Karpas-422 (cell line): ENCODE measurements at regions not wholly inside any gene's neighbourhood (a gene's known extent, or its start where the extent isn't known, plus 50 kb on each side); places are given as distances from the start of the nearest gene placed in this dataset.

Experiments
- DNase-seq: peaks from one replicate; pipeline ENCODE4 v3.0.0-alpha.2; 2015
- H2AFZ ChIP-seq: fragments of 200-600 bp; sonication (generic); 2 replicates; pipeline ENCODE4 v1.6.1; 2014; ENCODE audit warnings: antibody characterized with exemption, low read length, mixed read lengths
- H3K27ac ChIP-seq: fragments of 200-600 bp; sonication (generic); 2 replicates; pipeline ENCODE4 v1.5.1; 2014; ENCODE audit warnings: mild to moderate bottlenecking, low read length, moderate library complexity
- H3K27me3 ChIP-seq: fragments of 200-600 bp; sonication (generic); 2 replicates; pipeline ENCODE4 v1.6.1; 2014; ENCODE audit warnings: low read length, mixed read lengths
- H3K36me3 ChIP-seq: fragments of 200-600 bp; sonication (generic); 2 replicates; pipeline ENCODE4 v1.6.1; 2014; ENCODE audit warnings: low read length, mixed read lengths; ENCODE audit not compliant: insufficient read depth
- H3K4me1 ChIP-seq: fragments of 200-600 bp; sonication (generic); 2 replicates; pipeline ENCODE4 v1.6.1; 2014; ENCODE audit warnings: mild to moderate bottlenecking, low read length, mixed read lengths
- H3K4me2 ChIP-seq: fragments of 200-600 bp; sonication (generic); 2 replicates; pipeline ENCODE4 v1.6.1; 2014; ENCODE audit warnings: low read length, low read depth, mild to moderate bottlenecking; ENCODE audit not compliant: poor library complexity, severe bottlenecking
- H3K4me3 ChIP-seq: fragments of 200-600 bp; sonication (generic); 2 replicates; pipeline ENCODE4 v1.5.1; 2014; ENCODE audit warnings: mild to moderate bottlenecking, antibody characterized with exemption, low read length, mixed read lengths
- H3K79me2 ChIP-seq: fragments of 200-600 bp; sonication (generic); 2 replicates; pipeline ENCODE4 v1.6.1; 2014; ENCODE audit warnings: mild to moderate bottlenecking, low read length, mixed read lengths
- H3K9ac ChIP-seq: fragments of 200-600 bp; sonication (generic); 2 replicates; pipeline ENCODE4 v1.6.0; 2014; ENCODE audit warnings: low read length
- H3K9me2 ChIP-seq: fragments of 200-600 bp; sonication (generic), shearing (Covaris generic); replicated peaks from 2 replicates; pipeline ENCODE4 v1.6.0; 2014; ENCODE audit warnings: mild to moderate bottlenecking, low read length, moderate library complexity; ENCODE audit not compliant: insufficient read depth
- H3K9me3 ChIP-seq: fragments of 300-700, 200-600 bp; sonication (generic); 2 replicates; pipeline ENCODE4 v1.6.1; 2014; ENCODE audit warnings: low read length, mixed read lengths
- H4K20me1 ChIP-seq: fragments of 200-600 bp; sonication (generic); 2 replicates; pipeline ENCODE4 v1.6.1; 2014; ENCODE audit warnings: mild to moderate bottlenecking, antibody characterized with exemption, low read length, low read depth; ENCODE audit not compliant: insufficient read depth

DNA sequence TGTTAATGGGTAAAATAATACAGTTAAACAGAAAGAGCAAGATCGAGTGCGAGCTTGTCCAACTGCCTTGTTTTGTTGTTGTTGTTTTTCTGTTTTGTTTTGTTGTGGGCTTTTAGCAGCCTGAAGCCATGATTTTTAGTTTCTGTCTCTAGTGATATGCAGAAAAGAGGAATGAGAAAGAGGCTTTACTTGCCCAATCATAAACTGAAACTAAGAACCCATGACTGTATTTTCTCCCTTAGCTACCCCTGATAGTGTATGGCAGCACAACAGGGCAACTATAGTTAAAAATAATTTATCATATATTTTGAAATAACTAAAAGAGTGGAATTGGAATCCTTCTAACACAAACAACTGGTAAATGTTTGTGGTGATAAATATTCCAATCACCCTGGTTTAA lies 493.9 kb downstream of the GLRX3 start:
- H3K36me3 ChIP-seq = no peaks in the 10 kb centered on the region
- no peaks in the 10 kb centered on the region for H3K27me3 ChIP-seq
- peaks cover 6% of the 10 kb centered on the region; the same call in 1 of the 2 replicates for H3K4me1 ChIP-seq
- H3K9me3 ChIP-seq = no peaks in the 10 kb centered on the region
- H3K9me2 ChIP-seq = no peaks in the 10 kb centered on the region
- DNase-seq = no peak
- no peak overlapping the region for H3K4me2 ChIP-seq
- no peaks in the 10 kb centered on the region for H3K79me2 ChIP-seq
- H3K9ac ChIP-seq = no peak overlapping the region
- H4K20me1 ChIP-seq = no peaks in the 10 kb centered on the region
- H3K4me3 ChIP-seq = no peak overlapping the region
- no peak overlapping the region for H2AFZ ChIP-seq
- H3K27ac ChIP-seq = no peak overlapping the region

DNA sequence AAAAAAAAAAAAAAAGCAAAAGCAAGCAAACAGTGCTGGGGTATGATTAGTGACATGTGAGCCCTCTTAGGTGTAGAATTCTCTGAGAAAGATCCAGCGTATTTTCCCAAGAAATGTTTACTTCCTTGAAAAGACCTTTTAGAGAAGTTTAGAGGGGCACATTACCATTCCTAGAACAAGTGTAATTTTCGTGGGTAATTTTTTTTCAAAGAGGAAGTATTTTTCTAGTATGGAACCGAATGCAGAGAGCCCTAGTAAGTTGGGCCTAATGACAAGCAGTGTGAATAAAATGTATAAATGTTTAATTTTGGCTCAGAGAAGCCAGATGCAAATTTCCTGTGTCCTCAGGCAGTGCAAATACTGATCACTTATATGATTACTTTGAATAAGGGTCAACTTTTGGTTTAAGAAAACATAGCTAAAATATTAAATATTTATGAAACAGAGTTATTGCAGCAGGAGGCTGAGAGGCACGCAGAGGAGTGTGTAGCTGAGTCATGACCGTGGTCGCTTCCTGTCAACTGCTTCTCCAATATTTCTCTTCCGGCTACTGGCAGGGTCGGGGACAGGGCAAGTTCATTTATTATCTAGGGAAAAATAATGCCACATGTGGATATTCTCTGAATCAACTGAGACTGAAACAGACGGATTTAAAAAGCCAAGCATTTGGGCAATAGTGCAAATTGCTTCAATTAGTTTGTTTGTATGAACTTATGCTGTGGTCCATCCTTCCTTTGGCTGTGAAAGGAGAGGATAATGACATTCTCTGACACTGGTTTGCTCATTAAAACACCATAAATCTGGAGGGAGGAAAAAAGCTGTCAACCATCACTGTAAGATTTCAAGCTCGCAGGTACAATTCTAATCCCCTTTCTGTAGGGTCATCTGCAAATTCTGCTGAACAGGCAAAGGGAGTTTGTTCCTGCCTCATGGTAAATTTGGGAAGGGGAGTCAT lies 495.2 kb downstream of the GLRX3 start:
- Histone ChIP-seq H3K9me3 (no peaks in the 10 kb centered on the region), H3K9me2 (no peaks in the 10 kb centered on the region), H3K4me3 (no peak overlapping the region), H4K20me1 (no peaks in the 10 kb centered on the region), H3K27me3 (no peaks in the 10 kb centered on the region), H3K27ac (no peak overlapping the region), H2AFZ (no peak overlapping the region), H3K4me2 (no peak overlapping the region), H3K36me3 (no peaks in the 10 kb centered on the region), H3K4me1 (peaks cover 6% of the 10 kb centered on the region; the same call in 1 of the 2 replicates), H3K9ac (no peak overlapping the region), H3K79me2 (no peaks in the 10 kb centered on the region)
- DNase-seq = no peak

DNA sequence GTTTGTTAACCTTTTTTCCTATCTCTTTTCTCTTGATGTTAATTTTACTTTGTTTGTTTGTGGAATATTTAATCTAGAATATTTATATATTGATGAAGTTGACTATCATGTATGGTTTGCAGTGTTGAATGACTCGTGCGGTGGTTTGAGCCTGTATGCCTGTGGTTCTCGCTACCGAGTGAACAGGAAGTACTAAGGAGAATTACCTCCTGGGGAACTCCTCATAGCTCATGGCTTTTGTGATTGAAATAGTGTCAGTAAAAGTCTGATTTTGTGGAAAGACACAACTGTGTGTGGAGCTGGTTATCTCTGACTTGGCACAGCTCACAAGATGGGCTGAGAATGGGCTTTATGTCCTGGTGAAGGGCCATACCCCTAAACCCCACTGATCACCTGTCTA lies 498.6 kb downstream of the GLRX3 start:
- no peaks in the 10 kb centered on the region for H3K27me3 ChIP-seq
- H3K4me2 ChIP-seq = no peak overlapping the region
- no peaks in the 10 kb centered on the region for H3K9me3 ChIP-seq
- no peak for DNase-seq
- no peaks in the 10 kb centered on the region for H3K9me2 ChIP-seq
- H3K79me2 ChIP-seq = no peaks in the 10 kb centered on the region
- H3K4me3 ChIP-seq = no peak overlapping the region
- H4K20me1 ChIP-seq = no peaks in the 10 kb centered on the region
- H3K36me3 ChIP-seq = no peaks in the 10 kb centered on the region
- H2AFZ ChIP-seq = no peak overlapping the region
- no peak overlapping the region for H3K9ac ChIP-seq
- H3K4me1 ChIP-seq = peaks cover 6% of the 10 kb centered on the region; the same call in 1 of the 2 replicates
- no peak overlapping the region for H3K27ac ChIP-seq

GRCh38 chr10:130635528-130635927 lies 499.3 kb downstream of the GLRX3 start:
- Histone ChIP-seq H3K27ac (no peak overlapping the region), H3K9me2 (no peaks in the 10 kb centered on the region), H3K9ac (no peak overlapping the region)

GRCh38 chr10:130636313-130636930 lies 500.2 kb downstream of the GLRX3 start:
- no peak overlapping the region for H2AFZ ChIP-seq
- no peaks in the 10 kb centered on the region for H4K20me1 ChIP-seq
- H3K9me3 ChIP-seq = no peaks in the 10 kb centered on the region
- DNase-seq = no peak
- no peak overlapping the region for H3K9ac ChIP-seq
- no peak overlapping the region for H3K4me2 ChIP-seq
- H3K27me3 ChIP-seq = no peaks in the 10 kb centered on the region
- H3K4me1 ChIP-seq = peaks cover 2% of the 10 kb centered on the region; the same call in 1 of the 2 replicates
- no peaks in the 10 kb centered on the region for H3K9me2 ChIP-seq
- H3K27ac ChIP-seq = no peak overlapping the region
- no peak overlapping the region for H3K4me3 ChIP-seq
- H3K36me3 ChIP-seq = no peaks in the 10 kb centered on the region
- no peaks in the 10 kb centered on the region for H3K79me2 ChIP-seq

More at GRCh38 chr10:130635528-130635927, 499.3 kb downstream of the GLRX3 start:
- Histone ChIP-seq H3K36me3 (no peaks in the 10 kb centered on the region), H2AFZ (no peak overlapping the region), H3K27me3 (no peaks in the 10 kb centered on the region), H3K4me2 (no peak overlapping the region), H3K79me2 (no peaks in the 10 kb centered on the region), H3K4me1 (peaks cover 6% of the 10 kb centered on the region; the same call in 1 of the 2 replicates), H3K4me3 (no peak overlapping the region), H4K20me1 (no peaks in the 10 kb centered on the region), H3K9me3 (no peaks in the 10 kb centered on the region)
- no peak for DNase-seq

DNA sequence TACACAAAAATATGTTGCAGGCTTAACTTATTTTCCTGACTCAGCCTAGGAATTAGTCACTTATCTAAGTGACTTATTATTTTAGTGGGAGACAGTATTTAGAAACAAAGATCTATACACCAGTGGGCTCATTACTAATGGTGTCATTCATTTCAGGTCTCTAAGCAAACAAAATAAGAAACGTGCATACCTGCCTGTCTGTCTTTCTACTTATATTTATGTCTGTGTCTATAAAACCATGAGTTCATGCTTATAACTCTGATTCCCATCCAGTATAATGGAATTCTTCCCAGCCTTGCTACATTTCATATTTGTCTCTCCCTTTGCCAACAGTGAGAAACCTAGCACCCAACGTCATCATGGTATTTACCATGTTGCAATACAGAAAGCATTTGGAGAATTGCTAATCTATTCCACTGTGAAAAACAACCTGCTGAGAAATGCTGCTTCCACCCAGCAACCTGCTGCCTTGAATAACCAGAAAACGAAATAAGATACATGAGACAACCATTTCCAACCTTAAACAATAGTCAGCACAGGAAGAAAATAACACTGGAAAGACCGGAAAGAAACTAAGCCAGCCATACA lies 501.0 kb downstream of the GLRX3 start:
- no peak overlapping the region for H3K9ac ChIP-seq
- H3K4me3 ChIP-seq = no peak overlapping the region
- H3K36me3 ChIP-seq = no peaks in the 10 kb centered on the region
- no peaks in the 10 kb centered on the region for H3K9me3 ChIP-seq
- no peak overlapping the region for H3K27ac ChIP-seq
- DNase-seq = no peak
- H3K4me2 ChIP-seq = no peak overlapping the region
- no peaks in the 10 kb centered on the region for H4K20me1 ChIP-seq
- H3K4me1 ChIP-seq = peaks cover 2% of the 10 kb centered on the region; the same call in 1 of the 2 replicates
- H2AFZ ChIP-seq = no peak overlapping the region
- H3K27me3 ChIP-seq = no peaks in the 10 kb centered on the region
- H3K79me2 ChIP-seq = no peaks in the 10 kb centered on the region
- no peaks in the 10 kb centered on the region for H3K9me2 ChIP-seq

GRCh38 chr10:130638991-130639390 lies 502.8 kb downstream of the GLRX3 start:
- no peak overlapping the region for H2AFZ ChIP-seq
- no peaks in the 10 kb centered on the region for H4K20me1 ChIP-seq
- H3K9me2 ChIP-seq = no peaks in the 10 kb centered on the region
- H3K36me3 ChIP-seq = no peaks in the 10 kb centered on the region
- H3K4me2 ChIP-seq = no peak overlapping the region
- DNase-seq = no peak
- no peak overlapping the region for H3K27ac ChIP-seq
- no peaks in the 10 kb centered on the region for H3K79me2 ChIP-seq
- H3K4me3 ChIP-seq = no peak overlapping the region
- no peaks in the 10 kb centered on the region for H3K27me3 ChIP-seq
- no peak overlapping the region for H3K9ac ChIP-seq
- no peaks in the 10 kb centered on the region for H3K4me1 ChIP-seq
- no peaks in the 10 kb centered on the region for H3K9me3 ChIP-seq

- H3K4me2 ChIP-seq = no peak overlapping the region
- H3K9me3 ChIP-seq = no peaks in the 10 kb centered on the region
- no peaks in the 10 kb centered on the region for H4K20me1 ChIP-seq
- H3K9me2 ChIP-seq = no peaks in the 10 kb centered on the region
- no peaks in the 10 kb centered on the region for H3K4me1 ChIP-seq
- no peak overlapping the region for H3K27ac ChIP-seq
- no peak overlapping the region for H3K9ac ChIP-seq
- no peaks in the 10 kb centered on the region for H3K79me2 ChIP-seq
- no peaks in the 10 kb centered on the region for H3K27me3 ChIP-seq
- DNase-seq = no peak
- H3K36me3 ChIP-seq = no peaks in the 10 kb centered on the region
- no peak overlapping the region for H3K4me3 ChIP-seq
- H2AFZ ChIP-seq = no peak overlapping the region
Measured at GRCh38 chr10:130642926-130643325, 506.7 kb downstream of the GLRX3 start.
